ENCODE measurements at regions not wholly inside any gene's neighbourhood (a gene's known extent, or its start where the extent isn't known, plus 50 kb on each side); places are given as distances from the start of the nearest gene placed in this dataset.

DNA sequence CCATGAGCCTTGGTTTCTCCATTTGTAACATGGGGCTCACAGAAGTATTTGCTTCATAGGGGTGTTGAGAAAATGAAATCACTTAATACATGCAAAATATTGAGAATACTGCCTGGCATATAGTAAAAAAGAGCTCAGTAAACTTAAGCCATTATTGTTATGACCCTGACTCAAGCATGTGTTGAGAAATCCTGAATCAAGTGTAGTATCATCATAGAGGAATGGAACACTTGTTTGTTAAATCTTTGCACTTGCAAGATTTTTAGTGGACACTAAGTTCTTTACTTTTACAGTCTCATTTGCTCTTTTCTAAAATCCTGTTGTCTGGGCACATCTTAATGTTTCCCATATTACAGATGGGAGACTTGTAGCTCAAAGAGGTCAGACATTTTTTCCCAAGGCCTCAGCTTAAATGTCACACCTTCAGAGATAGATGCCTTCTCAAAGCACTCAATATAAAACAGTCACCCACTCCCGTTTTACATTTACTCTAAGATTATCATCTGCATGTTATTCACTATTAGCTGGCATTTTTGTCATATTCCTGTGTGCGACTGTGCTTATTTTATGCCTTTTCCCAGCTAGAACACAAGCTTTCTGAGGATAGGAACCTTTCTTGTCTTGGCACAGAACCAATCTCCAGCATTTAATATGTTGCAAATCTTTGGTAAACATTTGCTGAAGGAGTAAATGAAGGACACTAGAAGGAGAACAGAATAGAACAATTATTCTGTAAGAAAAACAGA is 250.0 kb upstream of the TNC start:
- in situ Hi-C loops (cut with MboI; ENCODE audit: low pct_unique_long_range_greater_than_20kb, low sequenced_read_pairs, unreplicated experiment): no loop called here
- TF ChIP-seq, protein P1, sequence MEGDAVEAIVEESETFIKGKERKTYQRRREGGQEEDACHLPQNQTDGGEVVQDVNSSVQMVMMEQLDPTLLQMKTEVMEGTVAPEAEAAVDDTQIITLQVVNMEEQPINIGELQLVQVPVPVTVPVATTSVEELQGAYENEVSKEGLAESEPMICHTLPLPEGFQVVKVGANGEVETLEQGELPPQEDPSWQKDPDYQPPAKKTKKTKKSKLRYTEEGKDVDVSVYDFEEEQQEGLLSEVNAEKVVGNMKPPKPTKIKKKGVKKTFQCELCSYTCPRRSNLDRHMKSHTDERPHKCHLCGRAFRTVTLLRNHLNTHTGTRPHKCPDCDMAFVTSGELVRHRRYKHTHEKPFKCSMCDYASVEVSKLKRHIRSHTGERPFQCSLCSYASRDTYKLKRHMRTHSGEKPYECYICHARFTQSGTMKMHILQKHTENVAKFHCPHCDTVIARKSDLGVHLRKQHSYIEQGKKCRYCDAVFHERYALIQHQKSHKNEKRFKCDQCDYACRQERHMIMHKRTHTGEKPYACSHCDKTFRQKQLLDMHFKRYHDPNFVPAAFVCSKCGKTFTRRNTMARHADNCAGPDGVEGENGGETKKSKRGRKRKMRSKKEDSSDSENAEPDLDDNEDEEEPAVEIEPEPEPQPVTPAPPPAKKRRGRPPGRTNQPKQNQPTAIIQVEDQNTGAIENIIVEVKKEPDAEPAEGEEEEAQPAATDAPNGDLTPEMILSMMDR (IDR thresholded peaks at IDR 0.05; ENCODE audit: extremely low read depth, insufficient read depth, missing control alignments): no peak
- DNase-seq (ENCODE audit: low spot score): no peak

GRCh38 chr9:115369322-115369957 is 251.5 kb upstream of the TNC start:
- in situ Hi-C loops (cut with MboI; ENCODE audit: low pct_unique_long_range_greater_than_20kb, low sequenced_read_pairs, unreplicated experiment): no loop called here
- no peak for DNase-seq (ENCODE audit: low spot score)
- TF ChIP-seq, protein P1 (IDR thresholded peaks at IDR 0.05; ENCODE audit: extremely low read depth, insufficient read depth, missing control alignments): no peak

GRCh38 chr9:115373000-115373709 is 255.2 kb upstream of the TNC start:
- in situ Hi-C loops (cut with MboI; ENCODE audit: low pct_unique_long_range_greater_than_20kb, low sequenced_read_pairs, unreplicated experiment): no loop called here
- DNase-seq (ENCODE audit: low spot score): peak; percentile 34
- TF ChIP-seq, protein P1 (IDR thresholded peaks at IDR 0.05; ENCODE audit: extremely low read depth, insufficient read depth, missing control alignments): no peak

GRCh38 chr9:115373710-115374045 is 255.7 kb upstream of the TNC start:
- no peak for DNase-seq (ENCODE audit: low spot score)
- TF ChIP-seq, protein P1 (IDR thresholded peaks at IDR 0.05; ENCODE audit: extremely low read depth, insufficient read depth, missing control alignments): no peak
- in situ Hi-C loops (cut with MboI; ENCODE audit: low pct_unique_long_range_greater_than_20kb, low sequenced_read_pairs, unreplicated experiment): no loop called here

DNA sequence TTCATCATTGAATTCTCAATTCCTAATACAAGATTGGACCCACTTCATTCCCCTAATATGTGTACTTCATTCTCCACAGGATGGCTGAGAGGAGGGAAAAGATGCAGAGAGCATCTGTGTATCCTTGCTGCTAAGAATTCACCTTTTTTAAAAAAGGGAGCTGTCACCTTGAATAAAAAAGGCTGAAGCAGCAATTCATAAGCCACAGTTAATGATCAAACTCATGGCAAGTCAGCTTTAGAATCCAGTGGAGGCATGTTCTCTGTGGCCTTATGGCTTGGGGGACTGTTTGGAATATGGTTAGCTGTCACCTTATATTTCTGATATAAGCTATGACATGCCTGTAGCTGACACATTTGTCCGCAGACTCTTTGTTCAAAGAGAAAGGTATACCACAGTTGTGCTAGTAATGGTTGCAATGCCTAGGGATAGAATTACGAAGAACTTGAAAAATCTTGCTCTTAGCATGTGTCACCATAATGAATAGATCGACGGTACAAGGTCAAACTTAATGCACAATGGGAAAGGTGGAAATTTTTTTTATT is 256.8 kb upstream of the TNC start:
- no peak for DNase-seq (ENCODE audit: low spot score)
- TF ChIP-seq, protein P1 (IDR thresholded peaks at IDR 0.05; ENCODE audit: extremely low read depth, insufficient read depth, missing control alignments): no peak
- in situ Hi-C loops (cut with MboI; ENCODE audit: low pct_unique_long_range_greater_than_20kb, low sequenced_read_pairs, unreplicated experiment): no loop called here

- no peak for DNase-seq (ENCODE audit: low spot score)
- TF ChIP-seq, protein P1 (IDR thresholded peaks at IDR 0.05; ENCODE audit: extremely low read depth, insufficient read depth, missing control alignments): no peak
- in situ Hi-C loops (cut with MboI; ENCODE audit: low pct_unique_long_range_greater_than_20kb, low sequenced_read_pairs, unreplicated experiment): no loop called here
Measured at GRCh38 chr9:115378241-115378640, 260.3 kb upstream of the TNC start.
